WTC11 (cell line): ENCODE measurements at regions not wholly inside any gene's neighbourhood (a gene's known extent, or its start where the extent isn't known, plus 50 kb on each side); places are given as distances from the start of the nearest gene placed in this dataset.
A peak's percentile ranks its signal among the peaks of the same experiment; 100 is the strongest.

Experiments
- ATAC-seq: fragments of 200-7000 bp; cut with Tn5 transposase; 2 replicates; pipeline ENCODE4 v1.10.0; 2021; ENCODE audit warnings: mild to moderate bottlenecking, moderate library complexity
- CTCF ChIA-PET: fragments of 300-600 bp; sonication (Branson Sonifier 250); formaldehyde crosslinking; loops from one replicate; lab custom pipeline; 2021; ENCODE audit warnings: antibody characterized with exemption; lab: Charles Lee
- POLR2A ChIA-PET: fragments of 350-600 bp; sonication (Branson Sonifier 250); formaldehyde crosslinking; loops from one replicate; lab custom pipeline; 2021; ENCODE audit warnings: antibody characterized with exemption; lab: Charles Lee
- DNase-seq: peaks from one replicate; pipeline ENCODE4 v3.0.0; 2021; ENCODE audit warnings: low spot score
- H3K27ac Mint-ChIP-seq: 2 replicates; pipeline ENCODE4 v1.8.0; 2021; ENCODE audit warnings: mixed read lengths
- H3K27me3 Mint-ChIP-seq: 2 replicates; pipeline ENCODE4 v1.8.0; 2021; ENCODE audit warnings: low read depth, mild to moderate bottlenecking, moderate library complexity, mixed read lengths
- H3K36me3 Mint-ChIP-seq: 2 replicates; pipeline ENCODE4 v1.8.0; 2021; ENCODE audit warnings: mixed read lengths
- H3K4me1 Mint-ChIP-seq: 2 replicates; pipeline ENCODE4 v1.8.0; 2022; ENCODE audit warnings: mixed read lengths
- H3K4me3 Mint-ChIP-seq: 2 replicates; pipeline ENCODE4 v1.8.0; 2021; ENCODE audit warnings: mild to moderate bottlenecking, moderate library complexity, mixed read lengths
- H3K9me3 Mint-ChIP-seq: 2 replicates; pipeline ENCODE4 v1.8.0; 2021; ENCODE audit warnings: mixed read lengths
- ETV6 ChIP-seq: sonication (generic); formaldehyde crosslinking; IDR thresholded peaks from 2 replicates; pipeline ENCODE4 v1.8.1; 2022; ENCODE audit warnings: mild to moderate bottlenecking, missing genetic modification reagents
- KAT7 ChIP-seq: sonication (generic); formaldehyde crosslinking; IDR thresholded peaks from 2 replicates; pipeline ENCODE4 v1.8.1; 2023; ENCODE audit warnings: missing genetic modification reagents, mild to moderate bottlenecking, borderline replicate concordance
- MXD4 ChIP-seq: fragments of 250-450 bp; sonication (Bioruptor Pico); IDR thresholded peaks from 2 replicates; pipeline ENCODE4 v1.8.0; 2021; ENCODE audit warnings: mild to moderate bottlenecking, moderate library complexity, borderline replicate concordance
- MYBL2 ChIP-seq: sonication (generic); formaldehyde crosslinking; IDR thresholded peaks from 2 replicates; pipeline ENCODE4 v1.8.1; 2023; ENCODE audit warnings: mild to moderate bottlenecking, moderate library complexity, missing genetic modification reagents
- PRDM15 ChIP-seq: sonication (generic); formaldehyde crosslinking; IDR thresholded peaks from 2 replicates; pipeline ENCODE4 v1.8.0; 2022; ENCODE audit warnings: missing genetic modification reagents
- RORB ChIP-seq: fragments of 250-450 bp; sonication (Bioruptor Pico); IDR thresholded peaks from 2 replicates; pipeline ENCODE4 v1.9.0; 2021; ENCODE audit warnings: mild to moderate bottlenecking
- USF2 ChIP-seq: sonication (generic); formaldehyde crosslinking; IDR thresholded peaks from 2 replicates; pipeline ENCODE4 v1.8.1; 2023; ENCODE audit warnings: mild to moderate bottlenecking, missing genetic modification reagents, moderate library complexity
- ZBTB21 ChIP-seq: sonication (generic); formaldehyde crosslinking; IDR thresholded peaks from 2 replicates; pipeline ENCODE4 v1.8.1; 2023; ENCODE audit warnings: mild to moderate bottlenecking, missing genetic modification reagents, borderline replicate concordance
- ZNF121 ChIP-seq: sonication (generic); formaldehyde crosslinking; IDR thresholded peaks from 2 replicates; pipeline ENCODE4 v1.8.0; 2023; ENCODE audit warnings: missing genetic modification reagents
- ZNF138 ChIP-seq: sonication (generic); formaldehyde crosslinking; conservative IDR thresholded peaks from 2 replicates; pipeline ENCODE4 v1.8.1; 2022; ENCODE audit warnings: mild to moderate bottlenecking, moderate library complexity, missing genetic modification reagents
- ZNF219 ChIP-seq: sonication (generic); formaldehyde crosslinking; IDR thresholded peaks from 2 replicates; pipeline ENCODE4 v1.8.0; 2023; ENCODE audit warnings: missing genetic modification reagents, mild to moderate bottlenecking, borderline replicate concordance
- ZNF396 ChIP-seq: fragments of 250-450 bp; sonication (Bioruptor Pico); IDR thresholded peaks from 2 replicates; pipeline ENCODE4 v1.8.0; 2021; ENCODE audit warnings: mild to moderate bottlenecking, moderate library complexity, borderline replicate concordance
- ZNF512 ChIP-seq: sonication (generic); formaldehyde crosslinking; IDR thresholded peaks from 2 replicates; pipeline ENCODE4 v1.8.1; 2022; ENCODE audit warnings: missing genetic modification reagents, borderline replicate concordance
- ZNF671 ChIP-seq: fragments of 250-450 bp; sonication (Bioruptor Pico); IDR thresholded peaks from 2 replicates; pipeline ENCODE4 v1.8.0; 2021; ENCODE audit warnings: mild to moderate bottlenecking
- TF ChIP-seq, protein P1 (sequence below): sonication (generic); formaldehyde crosslinking; conservative IDR thresholded peaks from 2 replicates; pipeline ENCODE4 v1.8.1; 2022; ENCODE audit warnings: mild to moderate bottlenecking, missing genetic modification reagents
- TF ChIP-seq, protein P2 (sequence below): sonication (generic); formaldehyde crosslinking; IDR thresholded peaks from 2 replicates; pipeline ENCODE4 v1.8.0; 2022; ENCODE audit warnings: mild to moderate bottlenecking, missing genetic modification reagents
- TF ChIP-seq, protein P3 (sequence below): sonication (generic); formaldehyde crosslinking; IDR thresholded peaks from 2 replicates; pipeline ENCODE4 v1.8.1; 2022; ENCODE audit warnings: low read depth, mild to moderate bottlenecking, moderate library complexity, missing genetic modification reagents, borderline replicate concordance
- TF ChIP-seq, protein P4 (sequence below): fragments of 250-450 bp; sonication (Bioruptor Pico); conservative IDR thresholded peaks from 2 replicates; pipeline ENCODE4 v1.9.0; 2021; ENCODE audit warnings: mild to moderate bottlenecking
- TF ChIP-seq, protein P5 (sequence below): sonication (generic); formaldehyde crosslinking; IDR thresholded peaks from 2 replicates; pipeline ENCODE4 v1.8.1; 2023; ENCODE audit warnings: mild to moderate bottlenecking, missing genetic modification reagents

- Mint-ChIP-seq H3K36me3 (peaks cover 6% of the 10 kb centered on the region), H3K27ac (no peak overlapping the region), H3K4me1 (no peaks in the 10 kb centered on the region), H3K9me3 (peaks cover 27% of the 10 kb centered on the region), H3K27me3 (no peaks in the 10 kb centered on the region), H3K4me3 (no peak overlapping the region)
- TF ChIP-seq MXD4 (no peak), ZNF121 (CRISPR knock-in tag) (0 out of 2 replicates have a peak, but pooled peaks have one; percentile 40)
- ATAC-seq (no peak), DNase-seq (no peak)
- ChIA-PET CTCF (no interaction called here), POLR2A (no interaction called here)
Observed at GRCh38 chr3:66761093-66761780, 236.9 kb upstream of the KBTBD8 start.

- Mint-ChIP-seq H3K27me3 (no peaks in the 10 kb centered on the region), H3K4me3 (no peak overlapping the region), H3K4me1 (no peaks in the 10 kb centered on the region), H3K27ac (no peak overlapping the region), H3K36me3 (peaks cover 9% of the 10 kb centered on the region), H3K9me3 (peaks cover 43% of the 10 kb centered on the region)
- ATAC-seq (no peak), DNase-seq (no peak)
- CTCF ChIA-PET = no interaction called here
- POLR2A ChIA-PET = no interaction called here
- TF ChIP-seq, protein P1, sequence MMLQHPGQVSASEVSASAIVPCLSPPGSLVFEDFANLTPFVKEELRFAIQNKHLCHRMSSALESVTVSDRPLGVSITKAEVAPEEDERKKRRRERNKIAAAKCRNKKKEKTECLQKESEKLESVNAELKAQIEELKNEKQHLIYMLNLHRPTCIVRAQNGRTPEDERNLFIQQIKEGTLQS (CRISPR knock-in tag) = no peak
- TF ChIP-seq, protein P2, sequence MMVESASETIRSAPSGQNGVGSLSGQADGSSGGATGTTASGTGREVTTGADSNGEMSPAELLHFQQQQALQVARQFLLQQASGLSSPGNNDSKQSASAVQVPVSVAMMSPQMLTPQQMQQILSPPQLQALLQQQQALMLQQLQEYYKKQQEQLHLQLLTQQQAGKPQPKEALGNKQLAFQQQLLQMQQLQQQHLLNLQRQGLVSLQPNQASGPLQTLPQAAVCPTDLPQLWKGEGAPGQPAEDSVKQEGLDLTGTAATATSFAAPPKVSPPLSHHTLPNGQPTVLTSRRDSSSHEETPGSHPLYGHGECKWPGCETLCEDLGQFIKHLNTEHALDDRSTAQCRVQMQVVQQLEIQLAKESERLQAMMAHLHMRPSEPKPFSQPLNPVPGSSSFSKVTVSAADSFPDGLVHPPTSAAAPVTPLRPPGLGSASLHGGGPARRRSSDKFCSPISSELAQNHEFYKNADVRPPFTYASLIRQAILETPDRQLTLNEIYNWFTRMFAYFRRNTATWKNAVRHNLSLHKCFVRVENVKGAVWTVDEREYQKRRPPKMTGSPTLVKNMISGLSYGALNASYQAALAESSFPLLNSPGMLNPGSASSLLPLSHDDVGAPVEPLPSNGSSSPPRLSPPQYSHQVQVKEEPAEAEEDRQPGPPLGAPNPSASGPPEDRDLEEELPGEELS (CRISPR knock-in tag) = no peak
- TF ChIP-seq MYBL2 (CRISPR knock-in tag) = no peak
- TF ChIP-seq ZNF219 (CRISPR knock-in tag) = no peak
- no peak for TF ChIP-seq ZNF138 (CRISPR knock-in tag)
- TF ChIP-seq, protein P3, sequence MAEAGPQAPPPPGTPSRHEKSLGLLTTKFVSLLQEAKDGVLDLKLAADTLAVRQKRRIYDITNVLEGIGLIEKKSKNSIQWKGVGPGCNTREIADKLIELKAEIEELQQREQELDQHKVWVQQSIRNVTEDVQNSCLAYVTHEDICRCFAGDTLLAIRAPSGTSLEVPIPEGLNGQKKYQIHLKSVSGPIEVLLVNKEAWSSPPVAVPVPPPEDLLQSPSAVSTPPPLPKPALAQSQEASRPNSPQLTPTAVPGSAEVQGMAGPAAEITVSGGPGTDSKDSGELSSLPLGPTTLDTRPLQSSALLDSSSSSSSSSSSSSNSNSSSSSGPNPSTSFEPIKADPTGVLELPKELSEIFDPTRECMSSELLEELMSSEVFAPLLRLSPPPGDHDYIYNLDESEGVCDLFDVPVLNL = no peak
- no peak for TF ChIP-seq ZNF671
- no peak for TF ChIP-seq USF2 (CRISPR knock-in tag)
- no peak for TF ChIP-seq ZNF512
- TF ChIP-seq, protein P4, sequence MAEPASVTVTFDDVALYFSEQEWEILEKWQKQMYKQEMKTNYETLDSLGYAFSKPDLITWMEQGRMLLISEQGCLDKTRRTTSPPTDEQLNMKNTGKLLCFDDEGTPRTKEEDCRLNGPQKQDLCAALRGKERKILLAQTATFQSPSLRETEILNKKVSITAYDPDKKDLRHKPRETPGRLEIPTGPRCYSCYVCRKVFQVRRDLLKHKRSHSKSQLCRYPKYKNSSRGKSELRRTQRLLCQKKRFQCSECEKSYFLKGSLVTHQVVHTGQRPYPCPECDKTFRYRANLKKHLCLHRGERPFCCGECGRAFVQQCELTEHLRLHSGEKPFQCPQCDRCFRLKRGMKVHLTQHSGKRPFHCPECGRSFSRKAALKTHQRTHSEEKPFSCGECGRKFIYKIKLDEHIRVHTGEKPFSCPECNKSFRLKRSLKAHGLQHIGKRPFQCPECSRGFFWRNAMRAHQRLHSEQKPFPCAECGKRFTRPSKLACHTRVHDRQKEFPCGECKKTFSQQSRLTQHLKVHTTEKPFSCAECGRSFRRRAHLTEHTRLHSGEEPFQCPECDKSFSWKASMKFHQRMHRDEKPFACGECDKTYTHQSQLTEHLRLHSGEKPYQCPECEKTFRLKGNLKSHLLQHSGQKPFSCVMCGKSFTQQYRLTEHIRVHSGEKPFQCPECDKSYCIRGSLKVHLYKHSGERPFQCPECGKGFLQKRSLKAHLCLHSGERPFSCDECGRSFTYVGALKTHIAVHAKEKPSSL (CRISPR knock-in tag) = no peak
- TF ChIP-seq KAT7 (CRISPR knock-in tag) = no peak
- no peak for TF ChIP-seq ZNF396 (CRISPR knock-in tag)
- TF ChIP-seq, protein P5, sequence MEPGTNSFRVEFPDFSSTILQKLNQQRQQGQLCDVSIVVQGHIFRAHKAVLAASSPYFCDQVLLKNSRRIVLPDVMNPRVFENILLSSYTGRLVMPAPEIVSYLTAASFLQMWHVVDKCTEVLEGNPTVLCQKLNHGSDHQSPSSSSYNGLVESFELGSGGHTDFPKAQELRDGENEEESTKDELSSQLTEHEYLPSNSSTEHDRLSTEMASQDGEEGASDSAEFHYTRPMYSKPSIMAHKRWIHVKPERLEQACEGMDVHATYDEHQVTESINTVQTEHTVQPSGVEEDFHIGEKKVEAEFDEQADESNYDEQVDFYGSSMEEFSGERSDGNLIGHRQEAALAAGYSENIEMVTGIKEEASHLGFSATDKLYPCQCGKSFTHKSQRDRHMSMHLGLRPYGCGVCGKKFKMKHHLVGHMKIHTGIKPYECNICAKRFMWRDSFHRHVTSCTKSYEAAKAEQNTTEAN (CRISPR knock-in tag) = no peak
- TF ChIP-seq ZBTB21 (CRISPR knock-in tag) = no peak
- TF ChIP-seq RORB (CRISPR knock-in tag) = no peak
- TF ChIP-seq MXD4 = no peak
- TF ChIP-seq PRDM15 (CRISPR knock-in tag) = no peak
- TF ChIP-seq ETV6 (CRISPR knock-in tag) = no peak
Observed at GRCh38 chr3:66762916-66763693, 235.0 kb upstream of the KBTBD8 start.
